EH (cell line): ENCODE measurements at regions not wholly inside any gene's neighbourhood (a gene's known extent, or its start where the extent isn't known, plus 50 kb on each side); places are given as distances from the start of the nearest gene placed in this dataset.

ENCODE experiments used
- DNase-seq: peaks from one replicate; pipeline ENCODE4 v3.0.0-alpha.2; 2015; ENCODE audit warnings: low read depth

GRCh38 chr5:125574491-125575044, 828.1 kb upstream of the ZNF608 start:
- no peak for DNase-seq

DNA sequence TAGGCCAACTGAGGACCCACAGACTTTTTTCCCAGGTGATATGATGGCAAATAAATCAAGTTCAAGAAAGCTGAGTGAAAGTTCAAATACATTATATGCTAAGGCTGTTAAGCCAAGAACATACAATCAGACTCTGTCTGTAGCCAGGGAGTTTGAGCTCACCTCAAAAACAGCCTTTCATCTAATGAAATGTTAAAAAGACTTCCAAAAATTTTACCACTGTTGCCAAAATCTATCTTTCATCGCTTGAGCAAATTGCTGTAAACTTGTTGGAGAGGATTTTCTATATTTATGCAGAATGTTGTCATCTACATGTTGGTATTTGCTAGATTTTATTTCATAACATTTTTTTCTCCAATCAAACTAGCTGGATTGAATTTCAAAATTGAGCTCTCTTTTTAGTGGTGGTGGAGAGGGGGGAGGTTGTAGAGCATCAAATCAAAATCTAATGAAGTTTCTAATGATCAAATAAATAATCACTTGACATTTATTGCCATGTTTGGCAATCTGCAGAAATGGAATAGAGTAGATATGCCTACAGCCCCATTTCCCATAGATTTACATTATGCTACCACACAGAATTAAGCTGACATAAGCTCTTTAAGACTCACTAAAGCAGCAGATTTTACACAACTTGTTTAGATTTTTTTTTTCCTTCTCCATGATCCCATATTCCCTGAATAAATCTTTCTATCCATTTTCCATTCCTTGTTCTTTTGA, 828.9 kb upstream of the ZNF608 start:
- no peak for DNase-seq

GRCh38 chr5:125575891-125576505, 829.6 kb upstream of the ZNF608 start:
- DNase-seq: no peak

- DNase-seq: no peak
These were observed 830.4 kb upstream of the ZNF608 start for GRCh38 chr5:125576822-125577221.

- DNase-seq: no peak
These were observed 832.1 kb upstream of the ZNF608 start for GRCh38 chr5:125578551-125578950.

- DNase-seq: no peak
These were observed 832.7 kb upstream of the ZNF608 start for GRCh38 chr5:125579182-125579581.

DNA sequence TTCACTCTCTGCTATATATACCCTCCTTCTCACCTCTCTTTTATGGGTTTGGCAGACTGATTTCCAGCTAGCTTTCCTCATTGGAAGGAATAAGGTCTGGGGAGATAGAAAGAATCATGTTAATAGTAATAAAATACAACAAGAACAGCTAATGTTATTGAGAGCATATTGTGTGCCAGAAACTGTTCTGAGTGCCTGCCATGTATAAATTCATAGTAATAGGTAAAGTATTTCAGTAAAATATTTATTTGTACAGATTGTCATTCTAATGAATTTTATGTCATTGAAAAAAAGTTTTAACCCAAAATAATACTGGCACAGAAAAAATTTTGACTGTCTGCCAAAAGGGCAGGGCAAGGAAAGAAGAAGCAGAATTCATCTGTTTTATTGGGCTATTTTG, 834.9 kb upstream of the ZNF608 start:
- no peak for DNase-seq

DNA sequence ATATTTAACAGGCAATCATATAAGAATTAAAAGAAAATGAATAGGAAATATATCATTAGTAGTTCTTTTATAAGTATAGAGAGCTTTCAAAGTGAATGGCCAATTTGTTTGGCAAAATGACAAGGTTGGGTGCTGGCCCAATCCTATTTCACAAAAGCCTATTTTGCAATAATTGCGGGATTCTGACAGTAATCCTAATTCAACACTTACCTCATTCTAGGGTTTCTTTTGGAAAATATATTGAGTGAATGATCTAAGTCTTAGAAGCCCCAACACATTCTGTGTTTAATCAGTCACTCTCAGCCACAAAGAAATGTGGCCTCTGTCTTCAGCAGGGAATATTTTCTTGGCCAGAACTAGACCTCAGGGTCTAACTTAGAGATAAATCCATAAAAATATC, 835.9 kb upstream of the ZNF608 start:
- DNase-seq: no peak

DNA sequence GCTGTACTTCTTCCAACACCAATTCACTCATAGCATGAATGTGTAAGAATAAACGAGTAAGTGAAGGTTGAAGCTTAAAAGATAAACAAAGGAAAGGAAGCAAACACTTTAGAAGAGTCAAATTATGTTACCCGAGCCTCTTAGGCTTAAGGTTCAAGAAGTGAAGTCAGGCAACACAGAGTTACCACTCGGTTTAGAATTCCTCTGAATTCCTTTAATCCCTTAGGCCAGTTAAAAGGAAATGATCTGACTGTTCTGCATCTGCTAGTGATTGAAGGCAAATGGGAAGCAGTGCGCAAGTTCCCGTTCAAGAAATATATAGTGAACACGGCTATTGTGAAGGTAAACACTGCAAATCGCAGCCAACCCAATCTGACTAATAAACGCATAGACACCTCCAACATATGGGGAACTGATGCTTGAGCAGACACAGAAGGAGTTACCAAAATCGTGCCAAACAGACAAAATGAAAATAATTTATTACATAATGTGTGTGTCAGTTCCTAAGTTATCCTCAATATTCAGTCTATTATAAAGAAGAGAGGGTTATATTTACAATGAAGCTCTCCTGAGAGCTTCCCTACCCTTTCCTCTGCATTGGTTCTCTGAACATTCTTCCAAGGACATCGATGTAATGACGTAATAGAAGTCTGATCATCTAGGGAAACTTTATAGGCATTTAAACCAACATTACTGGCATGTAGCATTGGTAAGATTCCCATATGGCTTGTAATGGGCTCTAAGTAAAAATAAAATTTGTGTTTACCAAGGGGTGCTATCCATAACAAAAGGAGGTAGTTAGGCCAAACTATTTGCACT, 837.1 kb upstream of the ZNF608 start:
- DNase-seq: no peak

GRCh38 chr5:125584140-125584520, 837.7 kb upstream of the ZNF608 start:
- DNase-seq: no peak

DNA sequence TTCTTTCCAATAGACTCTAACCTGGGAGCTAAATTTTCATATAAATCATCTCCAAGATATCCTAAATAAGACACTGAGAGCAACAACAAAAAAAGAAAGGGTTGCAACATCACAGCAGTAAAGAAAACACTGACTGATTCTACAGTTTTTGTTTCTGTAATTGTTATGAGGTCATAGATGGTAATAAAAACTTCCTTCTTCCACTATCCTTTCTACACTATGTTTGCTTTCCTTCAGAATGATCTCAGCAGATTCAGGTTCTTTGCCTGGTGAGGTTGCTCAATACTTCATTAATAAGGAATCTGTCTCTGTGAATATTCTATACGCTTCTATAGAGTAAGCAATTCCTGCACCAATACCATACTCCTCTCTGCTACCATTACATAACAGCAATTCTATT, 835.6 kb upstream of the GRAMD2B start:
- no peak for DNase-seq

DNA sequence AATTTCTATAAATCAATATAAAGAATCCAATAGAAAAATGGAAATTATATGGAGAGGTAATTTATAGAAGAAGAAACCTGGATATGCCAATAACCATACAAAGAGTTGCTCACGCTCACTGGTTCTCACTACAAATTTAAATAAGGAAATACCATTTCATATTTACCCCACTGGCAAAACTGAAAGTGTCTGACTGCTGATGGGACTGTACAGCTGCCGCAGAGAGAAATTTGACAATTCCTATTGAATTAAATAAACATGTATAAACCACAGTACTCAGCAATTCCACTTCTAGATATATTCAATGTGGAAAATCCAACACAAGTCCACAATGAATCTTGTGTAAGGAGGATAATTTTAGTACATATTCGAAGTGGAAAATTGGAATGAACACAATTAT, 830.4 kb upstream of the GRAMD2B start:
- no peak for DNase-seq

GRCh38 chr5:125595095-125595494, 828.1 kb upstream of the GRAMD2B start:
- no peak for DNase-seq

DNA sequence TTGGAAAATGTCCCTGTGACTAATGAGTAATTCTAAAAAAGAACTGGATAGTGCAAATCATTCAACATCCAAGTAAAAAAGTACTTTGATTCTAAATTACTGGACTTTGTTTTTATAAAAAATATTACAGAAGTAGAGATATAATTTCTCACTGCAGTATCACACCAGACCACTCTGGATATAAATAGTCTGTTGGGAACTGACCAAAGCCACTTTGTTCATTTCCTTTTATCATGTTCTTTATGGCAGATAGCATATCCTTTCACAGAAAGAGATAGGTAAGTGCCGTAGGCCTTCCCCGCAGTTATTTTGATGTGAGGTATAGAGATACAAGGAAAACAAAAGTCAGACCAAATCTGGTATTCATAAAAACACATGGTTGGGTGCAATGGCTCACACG, 827.4 kb upstream of the GRAMD2B start:
- no peak for DNase-seq

DNA sequence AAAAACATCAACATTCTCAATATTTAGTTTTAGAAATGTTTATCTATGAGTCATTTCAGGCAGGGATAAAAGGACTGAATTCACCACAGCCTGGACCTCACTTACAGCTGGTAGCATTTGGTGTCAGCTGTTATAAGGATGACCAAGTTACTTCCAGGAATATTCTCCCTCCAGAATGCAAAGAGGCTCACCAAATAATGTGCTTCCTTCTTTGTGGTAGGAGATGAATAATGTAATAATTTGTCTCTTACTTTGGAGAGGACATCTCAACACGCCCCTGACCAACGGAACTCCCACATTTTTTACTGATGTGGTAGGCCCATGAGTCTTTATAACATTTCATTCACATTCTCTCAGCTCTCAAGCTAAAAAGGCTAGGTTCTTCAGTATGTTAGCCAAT, 825.9 kb upstream of the GRAMD2B start:
- DNase-seq: no peak

- DNase-seq: no peak
These were observed 822.6 kb upstream of the GRAMD2B start for GRCh38 chr5:125600559-125600958.

- no peak for DNase-seq
These were observed 821.0 kb upstream of the GRAMD2B start for GRCh38 chr5:125602184-125602583.

DNA sequence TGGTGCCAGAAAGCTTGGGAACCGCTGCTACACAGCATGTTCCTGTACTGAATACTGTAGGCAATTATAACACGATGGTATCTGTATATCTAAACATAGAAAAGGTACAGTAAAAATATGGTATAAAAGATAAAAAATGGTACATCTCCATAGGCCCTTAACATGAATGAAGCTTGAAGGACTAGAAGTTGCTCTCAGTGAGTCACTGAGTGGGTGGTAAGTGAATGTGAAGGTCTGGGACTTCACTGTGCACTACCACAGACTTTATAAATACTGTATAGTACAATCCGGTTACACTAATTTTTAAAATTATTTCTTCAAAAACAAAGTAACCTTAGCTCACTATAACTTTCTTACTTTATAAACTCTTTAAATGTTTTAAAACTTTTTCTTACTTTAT, 819.9 kb upstream of the GRAMD2B start:
- DNase-seq: no peak

DNA sequence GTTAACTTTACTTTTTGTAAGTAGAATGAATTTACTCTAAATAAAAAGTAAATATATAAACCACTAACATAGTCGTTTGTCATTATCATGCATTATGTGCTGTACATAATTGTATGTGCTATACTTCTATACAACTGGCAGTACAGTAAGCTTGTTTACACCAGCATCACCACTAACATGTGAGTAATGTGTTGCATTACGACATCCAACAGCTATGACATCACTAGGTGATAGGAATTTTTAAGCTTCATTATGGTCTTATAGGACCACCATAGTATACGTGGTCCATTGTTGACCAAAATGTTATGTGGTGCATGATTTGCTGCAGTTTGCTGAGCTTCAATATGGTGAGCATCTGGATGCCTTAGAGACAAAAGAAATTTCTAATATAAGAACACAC, 819.1 kb upstream of the GRAMD2B start:
- DNase-seq: no peak

GRCh38 chr5:125607018-125607417, 816.2 kb upstream of the GRAMD2B start:
- peak; percentile 2 for DNase-seq

GRCh38 chr5:125609011-125609410, 814.2 kb upstream of the GRAMD2B start:
- no peak for DNase-seq

DNA sequence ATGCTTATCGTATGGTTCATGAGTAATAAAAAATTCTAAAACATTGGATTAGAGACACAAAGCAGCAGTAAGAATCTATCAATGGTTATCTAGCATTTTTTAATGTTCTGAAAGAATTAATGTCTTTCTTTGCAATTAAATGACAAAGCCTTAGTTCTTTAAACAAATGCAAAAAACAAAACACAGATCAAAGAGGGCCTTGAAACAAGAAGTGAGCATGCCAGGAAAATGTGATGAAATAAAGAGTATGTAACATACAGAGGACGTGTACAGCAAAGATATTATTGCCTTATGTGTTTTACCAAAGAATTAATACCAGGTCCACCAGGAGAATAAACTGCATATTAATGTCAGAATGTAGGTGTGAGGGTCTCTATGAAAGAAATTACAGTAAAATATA, 812.3 kb upstream of the GRAMD2B start:
- DNase-seq: no peak

DNA sequence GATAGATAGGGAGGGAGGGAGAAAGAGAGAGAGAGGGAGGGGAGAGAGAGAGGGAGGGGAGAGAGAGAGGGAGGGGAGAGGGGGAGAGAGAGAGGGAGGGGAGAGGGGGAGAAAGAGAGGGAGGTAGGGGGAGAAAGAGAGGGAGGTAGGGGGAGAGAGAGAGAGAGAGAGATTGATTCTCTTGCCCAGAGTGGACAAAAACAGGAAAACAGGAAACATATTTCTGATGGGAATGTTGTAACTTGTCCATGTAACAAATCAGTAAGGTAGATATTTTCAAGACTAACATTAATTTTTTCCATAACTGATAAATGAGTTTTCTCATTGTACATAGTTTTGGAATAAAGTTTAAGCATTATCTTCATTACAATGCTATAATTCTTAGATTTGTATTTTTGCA, 811.7 kb upstream of the GRAMD2B start:
- no peak for DNase-seq
